B cell (primary cell): ENCODE measurements at regions not wholly inside any gene's neighbourhood (a gene's known extent, or its start where the extent isn't known, plus 50 kb on each side); places are given as distances from the start of the nearest gene placed in this dataset.

Experiments used
- EZH2 ChIP-seq: IDR thresholded peaks from 2 replicates; pipeline ENCODE4 v1.6.1; 2012; ENCODE audit warnings: borderline replicate concordance, low read depth, mild to moderate bottlenecking, moderate library complexity, low read length; ENCODE audit not compliant: insufficient read depth, poor library complexity, severe bottlenecking
- TF ChIP-seq, protein P1 (sequence below): fragments of 200-600 bp; IDR thresholded peaks from one replicate; pipeline ENCODE4 v1.8.0; 2022; ENCODE audit warnings: antibody characterized with exemption, mild to moderate bottlenecking

- TF ChIP-seq, protein P1, sequence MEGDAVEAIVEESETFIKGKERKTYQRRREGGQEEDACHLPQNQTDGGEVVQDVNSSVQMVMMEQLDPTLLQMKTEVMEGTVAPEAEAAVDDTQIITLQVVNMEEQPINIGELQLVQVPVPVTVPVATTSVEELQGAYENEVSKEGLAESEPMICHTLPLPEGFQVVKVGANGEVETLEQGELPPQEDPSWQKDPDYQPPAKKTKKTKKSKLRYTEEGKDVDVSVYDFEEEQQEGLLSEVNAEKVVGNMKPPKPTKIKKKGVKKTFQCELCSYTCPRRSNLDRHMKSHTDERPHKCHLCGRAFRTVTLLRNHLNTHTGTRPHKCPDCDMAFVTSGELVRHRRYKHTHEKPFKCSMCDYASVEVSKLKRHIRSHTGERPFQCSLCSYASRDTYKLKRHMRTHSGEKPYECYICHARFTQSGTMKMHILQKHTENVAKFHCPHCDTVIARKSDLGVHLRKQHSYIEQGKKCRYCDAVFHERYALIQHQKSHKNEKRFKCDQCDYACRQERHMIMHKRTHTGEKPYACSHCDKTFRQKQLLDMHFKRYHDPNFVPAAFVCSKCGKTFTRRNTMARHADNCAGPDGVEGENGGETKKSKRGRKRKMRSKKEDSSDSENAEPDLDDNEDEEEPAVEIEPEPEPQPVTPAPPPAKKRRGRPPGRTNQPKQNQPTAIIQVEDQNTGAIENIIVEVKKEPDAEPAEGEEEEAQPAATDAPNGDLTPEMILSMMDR = no peak
- no peak for TF ChIP-seq EZH2
These were observed 429.1 kb upstream of the FRG1 start for GRCh38 chr4:189511581-189511980.
